CD8-positive, alpha-beta memory T cell (primary cell): ENCODE measurements at regions not wholly inside any gene's neighbourhood (a gene's known extent, or its start where the extent isn't known, plus 50 kb on each side); places are given as distances from the start of the nearest gene placed in this dataset.

Experiments used
- CTCF ChIA-PET: fragments of 350-600 bp; sonication (Branson Sonifier 250); formaldehyde crosslinking; loops from one replicate; lab custom pipeline; 2021; ENCODE audit warnings: antibody characterized with exemption; lab: Charles Lee
- POLR2A ChIA-PET: fragments of 350-600 bp; sonication (Branson Sonifier 250); formaldehyde crosslinking; loops from one replicate; lab custom pipeline; 2021; ENCODE audit warnings: antibody characterized with exemption; lab: Charles Lee
- DNase-seq, 5 donors: peaks; one replicate each; pipeline versions ENCODE4 v3.0.0 to v3.0.0-alpha.2; 2020 to 2022; ENCODE audit warnings: mixed read lengths in 1 of 5
- H3K27ac ChIP-seq: one replicate; pipeline ENCODE4 v1.7.0; 2013; ENCODE audit warnings: low read depth, mild to moderate bottlenecking, low read length, moderate library complexity
- H3K27me3 ChIP-seq: 2 replicates; pipeline ENCODE4 v1.7.0; 2013; ENCODE audit warnings: low read length, mild to moderate bottlenecking; ENCODE audit not compliant: insufficient read depth, poor library complexity, severe bottlenecking
- H3K36me3 ChIP-seq: 2 replicates; pipeline ENCODE4 v1.7.0; 2013; ENCODE audit warnings: mild to moderate bottlenecking, low read length, moderate library complexity; ENCODE audit not compliant: insufficient read depth
- H3K4me1 ChIP-seq: 2 replicates; pipeline ENCODE4 v1.7.0; 2013; ENCODE audit warnings: mild to moderate bottlenecking, low read length, moderate library complexity; ENCODE audit not compliant: insufficient read depth
- H3K4me3 ChIP-seq: 2 replicates; pipeline ENCODE4 v1.7.0; 2013; ENCODE audit warnings: mild to moderate bottlenecking, low read length
- H3K9me3 ChIP-seq: 2 replicates; pipeline ENCODE4 v1.7.0; 2013; ENCODE audit warnings: mild to moderate bottlenecking, low read length
- H3K27ac Mint-ChIP-seq, 8 donors: one replicate each; pipeline ENCODE4 v1.8.0; 2020 to 2021; ENCODE audit warnings: mixed read lengths in 8 of 8, mild to moderate bottlenecking in 6 of 8, inconsistent platforms in 3 of 8, moderate library complexity in 3 of 8
- H3K27me3 Mint-ChIP-seq, 2 donors: one replicate each; pipeline ENCODE4 v1.8.0; 2020 to 2021; ENCODE audit warnings: mixed read lengths in 2 of 2, mild to moderate bottlenecking in 1 of 2, moderate library complexity in 1 of 2
- H3K36me3 Mint-ChIP-seq, 3 donors: one replicate each; pipeline ENCODE4 v1.8.0; 2020 to 2021; ENCODE audit warnings: mixed read lengths in 3 of 3, inconsistent platforms in 1 of 3, mild to moderate bottlenecking in 1 of 3
- H3K4me1 Mint-ChIP-seq, 3 donors: one replicate each; pipeline ENCODE4 v1.8.0; 2020 to 2021; ENCODE audit warnings: mixed read lengths in 3 of 3, inconsistent platforms in 1 of 3, mild to moderate bottlenecking in 1 of 3
- H3K4me3 Mint-ChIP-seq, 7 donors: one replicate each; pipeline ENCODE4 v1.8.0; 2020 to 2021; ENCODE audit warnings: mixed read lengths in 7 of 7, mild to moderate bottlenecking in 6 of 7, moderate library complexity in 4 of 7, inconsistent platforms in 2 of 7
- H3K9me3 Mint-ChIP-seq, 5 donors: one replicate each; pipeline ENCODE4 v1.8.0; 2020 to 2022; ENCODE audit warnings: mixed read lengths in 5 of 5, mild to moderate bottlenecking in 3 of 5, moderate library complexity in 2 of 5, inconsistent platforms in 1 of 5

DNA sequence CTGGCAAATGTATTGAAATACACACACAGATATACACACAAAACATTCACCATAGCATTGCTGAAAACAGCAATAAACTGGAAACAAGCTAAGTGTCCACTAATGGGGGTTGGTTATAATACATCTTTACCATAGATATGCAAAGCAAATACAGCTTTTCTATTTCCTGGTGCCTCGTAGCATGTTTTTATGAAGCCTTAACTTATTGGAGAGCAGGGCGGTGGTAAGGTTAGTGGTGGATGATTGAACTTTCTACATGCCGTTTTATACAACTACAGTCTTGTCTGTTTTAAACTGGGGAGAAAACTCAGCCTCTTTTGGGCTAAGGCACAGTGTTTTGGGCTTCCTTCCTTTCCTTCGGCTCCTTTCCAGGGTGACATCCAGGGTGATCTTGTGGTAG, 104.5 kb downstream of the NR2F2 start:
- CTCF ChIA-PET = no interaction called here

DNA sequence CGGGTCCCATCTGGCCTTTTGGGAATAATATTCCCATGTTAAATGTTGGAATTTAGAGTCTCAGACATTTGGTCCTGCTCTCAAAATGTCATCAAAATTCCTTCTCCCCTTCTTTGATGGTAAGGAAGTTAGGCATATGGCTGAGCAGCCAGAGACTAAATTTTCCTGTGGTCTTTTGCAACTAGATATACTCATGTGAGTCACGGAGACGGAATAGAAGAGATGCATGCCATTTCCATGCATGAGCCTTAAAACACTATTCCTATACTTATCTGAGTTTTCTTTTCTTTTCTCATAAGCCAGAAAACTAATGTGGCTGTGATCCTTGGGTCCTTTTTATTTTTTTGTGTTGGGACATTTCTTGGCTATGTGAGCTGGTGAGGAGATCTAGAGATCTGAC, 105.3 kb downstream of the NR2F2 start:
- no peaks in the 10 kb centered on the region for H3K27me3 Mint-ChIP-seq
- Histone ChIP-seq H3K36me3 (no peaks in the 10 kb centered on the region), H3K4me1 (no peaks in the 10 kb centered on the region), H3K4me3 (no peak overlapping the region), H3K27ac (no peak overlapping the region), H3K9me3 (no peaks in the 10 kb centered on the region), H3K27me3 (no peaks in the 10 kb centered on the region)
- H3K9me3 Mint-ChIP-seq = peaks cover 0 to 4% (median 0%) of the 10 kb centered on the region in 5 donors
- no peak overlapping the region for H3K27ac Mint-ChIP-seq
- no peaks in the 10 kb centered on the region for H3K36me3 Mint-ChIP-seq
- DNase-seq = no peak
- no peak overlapping the region for H3K4me3 Mint-ChIP-seq
- ChIA-PET CTCF (no interaction called here), POLR2A (no interaction called here)
- H3K4me1 Mint-ChIP-seq = no peaks in the 10 kb centered on the region

More for the DNA sequence above, 104.5 kb downstream of the NR2F2 start:
- no peaks in the 10 kb centered on the region for H3K27me3 ChIP-seq
- no peak overlapping the region for H3K4me3 ChIP-seq
- Mint-ChIP-seq H3K4me3 (no peak overlapping the region), H3K36me3 (no peaks in the 10 kb centered on the region), H3K27me3 (no peaks in the 10 kb centered on the region), H3K27ac (no peak overlapping the region), H3K9me3 (peaks cover 0 to 4% (median 0%) of the 10 kb centered on the region in 5 donors), H3K4me1 (no peaks in the 10 kb centered on the region)
- H3K9me3 ChIP-seq = no peaks in the 10 kb centered on the region
- H3K36me3 ChIP-seq = no peaks in the 10 kb centered on the region
- POLR2A ChIA-PET = no interaction called here
- H3K4me1 ChIP-seq = no peaks in the 10 kb centered on the region
- no peak for DNase-seq
- no peak overlapping the region for H3K27ac ChIP-seq

DNA sequence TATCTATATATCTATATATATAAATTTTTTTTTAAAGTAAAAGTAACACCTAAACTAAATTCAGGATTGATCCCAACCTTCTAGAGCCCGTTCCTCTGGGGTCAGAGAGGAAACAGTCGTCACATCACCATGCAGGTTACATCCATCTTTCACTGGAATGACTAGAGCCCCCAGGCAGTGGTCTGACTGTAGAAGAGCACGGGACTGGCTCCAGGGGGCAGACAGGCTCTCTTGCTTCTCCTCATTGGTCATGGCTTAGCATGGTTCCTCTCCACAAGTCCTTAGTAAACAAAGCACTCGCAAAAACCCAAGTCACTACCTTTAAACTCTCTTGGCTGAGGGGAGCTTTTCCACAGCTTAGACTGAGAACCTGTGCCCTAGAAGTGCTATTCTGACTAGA, 110.5 kb downstream of the NR2F2 start:
- Mint-ChIP-seq H3K9me3 (peaks cover 0 to 4% (median 0%) of the 10 kb centered on the region in 5 donors), H3K27ac (no peak overlapping the region), H3K4me1 (no peaks in the 10 kb centered on the region), H3K36me3 (no peaks in the 10 kb centered on the region), H3K27me3 (no peaks in the 10 kb centered on the region), H3K4me3 (no peak overlapping the region)
- Histone ChIP-seq H3K27ac (no peak overlapping the region), H3K27me3 (no peaks in the 10 kb centered on the region), H3K9me3 (no peaks in the 10 kb centered on the region), H3K36me3 (no peaks in the 10 kb centered on the region), H3K4me3 (no peak overlapping the region), H3K4me1 (no peaks in the 10 kb centered on the region)
- DNase-seq = no peak
- CTCF ChIA-PET = no interaction called here
- POLR2A ChIA-PET = no interaction called here

DNA sequence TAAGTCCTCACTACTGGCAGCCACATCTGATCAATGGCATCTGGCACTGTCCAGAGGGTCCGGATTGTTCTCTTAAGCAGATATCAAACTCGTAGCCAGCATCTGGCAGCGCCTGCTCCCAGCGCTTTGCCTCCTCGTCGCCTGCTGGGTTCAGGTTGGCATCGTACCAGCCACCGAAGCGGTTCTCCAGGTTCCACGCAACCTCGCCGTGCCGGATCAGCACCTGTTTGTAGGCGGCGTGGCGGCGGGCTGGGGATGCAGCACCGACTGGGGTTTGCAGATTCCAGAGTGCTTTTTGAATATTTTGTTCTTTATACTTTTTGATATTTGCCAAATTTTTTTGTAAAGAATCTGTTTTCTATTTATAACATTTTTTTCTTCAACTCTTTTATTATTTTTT, 111.6 kb downstream of the NR2F2 start:
- no peaks in the 10 kb centered on the region for H3K36me3 Mint-ChIP-seq
- ChIA-PET CTCF (no interaction called here), POLR2A (no interaction called here)
- H3K4me3 Mint-ChIP-seq = no peak overlapping the region
- H3K4me3 ChIP-seq = no peak overlapping the region
- H3K9me3 Mint-ChIP-seq = peaks cover 0 to 3% (median 0%) of the 10 kb centered on the region in 5 donors
- H3K4me1 Mint-ChIP-seq = no peaks in the 10 kb centered on the region
- H3K27me3 ChIP-seq = no peaks in the 10 kb centered on the region
- no peaks in the 10 kb centered on the region for H3K27me3 Mint-ChIP-seq
- no peaks in the 10 kb centered on the region for H3K4me1 ChIP-seq
- DNase-seq = no peak
- H3K27ac ChIP-seq = no peak overlapping the region
- no peaks in the 10 kb centered on the region for H3K9me3 ChIP-seq
- H3K27ac Mint-ChIP-seq = no peak overlapping the region
- H3K36me3 ChIP-seq = no peaks in the 10 kb centered on the region

DNA sequence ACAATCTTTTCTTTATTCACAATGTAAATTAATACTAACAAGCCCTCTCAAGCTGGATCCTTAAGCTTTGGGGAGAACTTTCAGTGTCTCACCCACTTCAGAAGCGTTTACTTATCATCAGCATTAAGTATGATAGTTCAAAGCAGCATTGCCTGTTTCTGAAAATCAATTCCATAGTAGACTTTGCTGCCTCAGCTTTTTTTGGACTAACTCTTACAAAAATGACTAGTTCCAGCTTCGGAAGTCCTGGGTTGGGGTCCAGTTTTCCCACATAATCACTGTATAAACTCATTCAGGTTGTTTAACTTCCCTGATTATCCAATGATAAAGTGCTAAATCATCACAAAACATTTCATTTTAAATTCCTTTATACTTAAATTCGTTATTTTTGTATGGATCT, 114.4 kb downstream of the NR2F2 start:
- no peak overlapping the region for H3K27ac Mint-ChIP-seq
- Histone ChIP-seq H3K36me3 (no peaks in the 10 kb centered on the region), H3K27ac (no peak overlapping the region), H3K4me3 (no peak overlapping the region), H3K27me3 (no peaks in the 10 kb centered on the region), H3K9me3 (no peaks in the 10 kb centered on the region), H3K4me1 (no peaks in the 10 kb centered on the region)
- no peak for DNase-seq
- H3K36me3 Mint-ChIP-seq = no peaks in the 10 kb centered on the region
- CTCF ChIA-PET = no interaction called here
- H3K4me3 Mint-ChIP-seq = no peak overlapping the region
- peaks cover 0 to 3% (median 0%) of the 10 kb centered on the region in 5 donors for H3K9me3 Mint-ChIP-seq
- H3K27me3 Mint-ChIP-seq = no peaks in the 10 kb centered on the region
- POLR2A ChIA-PET = no interaction called here
- H3K4me1 Mint-ChIP-seq = no peaks in the 10 kb centered on the region

DNA sequence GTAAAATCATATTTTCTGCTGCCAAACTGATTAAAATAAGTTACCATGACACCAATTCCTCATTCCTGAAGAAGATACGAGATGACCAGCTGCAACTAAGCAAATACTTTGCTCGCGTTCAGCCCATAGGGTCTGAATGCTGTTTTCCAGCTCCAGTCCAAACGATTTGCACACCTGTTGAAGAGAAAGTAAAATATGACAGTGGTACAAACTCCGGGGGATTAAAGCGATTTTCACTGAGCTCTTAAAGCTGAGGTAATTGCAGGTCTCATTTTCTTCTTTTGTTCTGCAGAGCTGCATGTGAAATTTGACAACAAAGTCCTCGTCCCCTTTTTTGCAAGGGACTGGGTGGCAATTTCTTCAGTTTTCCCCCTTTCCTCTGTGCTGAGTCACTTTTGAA, 118.4 kb downstream of the NR2F2 start:
- DNase-seq = no peak
- Histone ChIP-seq H3K4me1 (no peaks in the 10 kb centered on the region), H3K27ac (no peak overlapping the region), H3K4me3 (no peak overlapping the region), H3K9me3 (no peaks in the 10 kb centered on the region), H3K27me3 (no peaks in the 10 kb centered on the region), H3K36me3 (no peaks in the 10 kb centered on the region)
- no peaks in the 10 kb centered on the region for H3K27me3 Mint-ChIP-seq
- POLR2A ChIA-PET = no interaction called here
- H3K36me3 Mint-ChIP-seq = no peaks in the 10 kb centered on the region
- no peaks in the 10 kb centered on the region for H3K9me3 Mint-ChIP-seq
- H3K4me3 Mint-ChIP-seq = no peak overlapping the region
- CTCF ChIA-PET = no interaction called here
- no peaks in the 10 kb centered on the region for H3K4me1 Mint-ChIP-seq
- no peak overlapping the region for H3K27ac Mint-ChIP-seq

DNA sequence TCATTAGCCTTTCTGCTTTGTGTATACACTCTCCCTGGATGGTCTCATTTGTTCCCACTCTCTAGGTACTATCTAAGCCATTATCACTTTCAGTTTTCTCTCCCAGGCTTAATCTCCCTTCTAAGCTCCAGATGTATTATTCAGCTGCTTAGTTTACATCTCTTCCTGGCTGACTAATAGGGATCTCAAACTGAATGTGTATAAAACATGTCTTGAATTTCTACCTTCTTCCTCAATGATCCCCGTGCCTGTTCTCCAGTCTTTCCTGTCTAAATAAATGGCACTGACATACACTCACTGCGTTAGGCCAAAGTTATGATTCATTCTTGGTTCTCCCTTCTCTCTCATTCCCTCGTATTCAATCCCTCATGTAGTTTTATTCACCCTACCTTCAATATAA, 127.3 kb downstream of the NR2F2 start:
- DNase-seq = no peak
- Histone ChIP-seq H3K27ac (no peak overlapping the region), H3K4me1 (no peaks in the 10 kb centered on the region), H3K4me3 (no peak overlapping the region), H3K36me3 (no peaks in the 10 kb centered on the region), H3K9me3 (no peaks in the 10 kb centered on the region), H3K27me3 (no peaks in the 10 kb centered on the region)
- POLR2A ChIA-PET = no interaction called here
- CTCF ChIA-PET = no interaction called here
- Mint-ChIP-seq H3K4me3 (no peak overlapping the region), H3K4me1 (peaks cover 0 to 1% (median 0%) of the 10 kb centered on the region in 3 donors), H3K36me3 (peaks cover 0 to 2% (median 0%) of the 10 kb centered on the region in 3 donors), H3K27me3 (peaks cover 4 to 12% of the 10 kb centered on the region in 2 donors), H3K27ac (peak overlapping the region in 1 of 8 donors; percentile 64), H3K9me3 (peaks cover 0 to 7% (median 4%) of the 10 kb centered on the region in 5 donors)

DNA sequence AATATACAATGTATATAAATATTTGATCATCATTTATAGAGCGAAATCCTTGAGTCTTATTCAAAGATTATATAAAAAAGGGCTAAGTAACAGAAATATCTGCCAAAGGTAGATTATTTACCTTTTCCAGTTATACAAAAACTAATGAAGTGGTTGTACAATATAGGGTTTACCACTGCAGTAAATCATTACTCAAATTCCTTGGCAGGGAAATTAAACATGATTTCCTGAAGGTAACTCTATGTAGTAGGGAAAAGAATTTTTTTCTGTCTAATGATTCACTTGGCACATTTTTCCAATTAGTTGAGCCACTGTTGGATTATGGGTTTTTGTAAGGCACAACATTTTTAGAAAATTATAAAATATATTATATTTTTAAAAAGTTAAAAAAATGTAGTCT, 129.6 kb downstream of the NR2F2 start:
- H3K4me3 Mint-ChIP-seq = no peak overlapping the region

More for the DNA sequence above, 129.6 kb downstream of the NR2F2 start:
- Histone ChIP-seq H3K27ac (no peak overlapping the region), H3K36me3 (no peaks in the 10 kb centered on the region), H3K27me3 (no peaks in the 10 kb centered on the region), H3K4me1 (no peaks in the 10 kb centered on the region), H3K4me3 (no peak overlapping the region), H3K9me3 (no peaks in the 10 kb centered on the region)
- DNase-seq = no peak
- Mint-ChIP-seq H3K27me3 (peaks cover 4 to 12% of the 10 kb centered on the region in 2 donors), H3K36me3 (peaks cover 0 to 2% (median 0%) of the 10 kb centered on the region in 3 donors), H3K4me1 (peaks cover 0 to 1% (median 0%) of the 10 kb centered on the region in 3 donors), H3K9me3 (peaks cover 0 to 7% (median 4%) of the 10 kb centered on the region in 5 donors), H3K27ac (no peak overlapping the region)
- POLR2A ChIA-PET = no interaction called here
- CTCF ChIA-PET = no interaction called here
